Astrocyte (in vitro differentiated cells and primary cell): ENCODE measurements at regions not wholly inside any gene's neighbourhood (a gene's known extent, or its start where the extent isn't known, plus 50 kb on each side); places are given as distances from the start of the nearest gene placed in this dataset.

Experiments
- DNase-seq: peaks from one replicate; pipeline ENCODE4 v3.0.0-alpha.2; 2010; ENCODE audit warnings: low read depth
- FAIRE-seq: peaks from 2 replicates; lab custom pipeline; 2011; peaks lifted over from hg19 to GRCh38; lab: Jason Lieb, UNC
- H2AFZ ChIP-seq: 2 replicates; pipeline ENCODE4 v1.6.0; 2012; ENCODE audit warnings: low read depth, low read length, inconsistent platforms
- H3K27ac ChIP-seq: 2 replicates; pipeline ENCODE4 v1.5.1; 2011; ENCODE audit warnings: low read depth, low read length, inconsistent platforms
- H3K27me3 ChIP-seq: 2 replicates; pipeline ENCODE4 v1.6.0; 2011; ENCODE audit warnings: low read length, inconsistent platforms; ENCODE audit not compliant: insufficient read depth
- H3K36me3 ChIP-seq: 2 replicates; pipeline ENCODE4 v1.5.1; 2011; ENCODE audit warnings: low read length, inconsistent platforms; ENCODE audit not compliant: insufficient read depth
- H3K4me1 ChIP-seq: 2 replicates; pipeline ENCODE4 v1.5.1; 2011; ENCODE audit warnings: low read length, inconsistent platforms; ENCODE audit not compliant: insufficient read depth
- H3K4me2 ChIP-seq: 2 replicates; pipeline ENCODE4 v1.6.0; 2012; ENCODE audit warnings: low read length, inconsistent platforms
- H3K4me3 ChIP-seq: 2 replicates; pipeline ENCODE4 v1.5.1; 2011; ENCODE audit warnings: low read depth, mild to moderate bottlenecking, low read length, inconsistent platforms; ENCODE audit not compliant: insufficient read depth
- H3K79me2 ChIP-seq: 2 replicates; pipeline ENCODE4 v1.6.0; 2012; ENCODE audit warnings: mild to moderate bottlenecking, low read length, inconsistent platforms; ENCODE audit not compliant: insufficient read depth
- H3K9ac ChIP-seq: 2 replicates; pipeline ENCODE4 v1.6.0; 2012; ENCODE audit warnings: mild to moderate bottlenecking, low read length, inconsistent platforms
- H3K9me3 ChIP-seq: 2 replicates; pipeline ENCODE4 v1.5.1; 2012; ENCODE audit warnings: low read depth, mild to moderate bottlenecking, low read length, inconsistent platforms; ENCODE audit not compliant: insufficient read depth
- H4K20me1 ChIP-seq: 2 replicates; pipeline ENCODE4 v1.6.0; 2012; ENCODE audit warnings: low read length, inconsistent platforms; ENCODE audit not compliant: insufficient read depth
- H3K27ac Mint-ChIP-seq: one replicate; pipeline ENCODE4 v1.8.0; 2021; ENCODE audit warnings: mild to moderate bottlenecking, mixed read lengths; ENCODE audit not compliant: unreplicated experiment
- H3K27me3 Mint-ChIP-seq: one replicate; pipeline ENCODE4 v1.8.0; 2021; ENCODE audit warnings: low read depth, mixed read lengths; ENCODE audit not compliant: unreplicated experiment
- H3K36me3 Mint-ChIP-seq: one replicate; pipeline ENCODE4 v1.8.0; 2021; ENCODE audit warnings: low read depth, mixed read lengths; ENCODE audit not compliant: unreplicated experiment
- H3K4me1 Mint-ChIP-seq: one replicate; pipeline ENCODE4 v1.8.0; 2021; ENCODE audit warnings: low read depth, mixed read lengths; ENCODE audit not compliant: unreplicated experiment
- H3K4me3 Mint-ChIP-seq: one replicate; pipeline ENCODE4 v1.8.0; 2021; ENCODE audit warnings: mild to moderate bottlenecking, moderate library complexity, mixed read lengths; ENCODE audit not compliant: unreplicated experiment
- H3K9me3 Mint-ChIP-seq: one replicate; pipeline ENCODE4 v1.8.0; 2021; ENCODE audit warnings: mild to moderate bottlenecking, mixed read lengths; ENCODE audit not compliant: unreplicated experiment
- EZH2 ChIP-seq: IDR thresholded peaks from 2 replicates; pipeline ENCODE4 v1.6.1; 2012; ENCODE audit warnings: mild to moderate bottlenecking, low read length, inconsistent platforms; ENCODE audit not compliant: insufficient read depth
- TF ChIP-seq, protein P1 (sequence below): IDR thresholded peaks from 2 replicates; pipeline ENCODE4 v1.5.1; 2011; ENCODE audit warnings: low read depth, mild to moderate bottlenecking, inconsistent platforms, low read length, moderate library complexity; ENCODE audit not compliant: insufficient read depth

- TF ChIP-seq, protein P1, sequence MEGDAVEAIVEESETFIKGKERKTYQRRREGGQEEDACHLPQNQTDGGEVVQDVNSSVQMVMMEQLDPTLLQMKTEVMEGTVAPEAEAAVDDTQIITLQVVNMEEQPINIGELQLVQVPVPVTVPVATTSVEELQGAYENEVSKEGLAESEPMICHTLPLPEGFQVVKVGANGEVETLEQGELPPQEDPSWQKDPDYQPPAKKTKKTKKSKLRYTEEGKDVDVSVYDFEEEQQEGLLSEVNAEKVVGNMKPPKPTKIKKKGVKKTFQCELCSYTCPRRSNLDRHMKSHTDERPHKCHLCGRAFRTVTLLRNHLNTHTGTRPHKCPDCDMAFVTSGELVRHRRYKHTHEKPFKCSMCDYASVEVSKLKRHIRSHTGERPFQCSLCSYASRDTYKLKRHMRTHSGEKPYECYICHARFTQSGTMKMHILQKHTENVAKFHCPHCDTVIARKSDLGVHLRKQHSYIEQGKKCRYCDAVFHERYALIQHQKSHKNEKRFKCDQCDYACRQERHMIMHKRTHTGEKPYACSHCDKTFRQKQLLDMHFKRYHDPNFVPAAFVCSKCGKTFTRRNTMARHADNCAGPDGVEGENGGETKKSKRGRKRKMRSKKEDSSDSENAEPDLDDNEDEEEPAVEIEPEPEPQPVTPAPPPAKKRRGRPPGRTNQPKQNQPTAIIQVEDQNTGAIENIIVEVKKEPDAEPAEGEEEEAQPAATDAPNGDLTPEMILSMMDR, result no peak
- no peak for TF ChIP-seq EZH2
- H3K79me2 ChIP-seq, result no peaks in the 10 kb centered on the region
- H3K4me3 ChIP-seq, result no peak overlapping the region
- H3K4me1 ChIP-seq, result no peaks in the 10 kb centered on the region
- Mint-ChIP-seq H3K36me3 (no peaks in the 10 kb centered on the region), H3K4me3 (no peak overlapping the region), H3K27me3 (no peaks in the 10 kb centered on the region), H3K9me3 (peaks cover 11% of the 10 kb centered on the region), H3K27ac (no peak overlapping the region), H3K4me1 (peaks cover 8% of the 10 kb centered on the region)
- no peaks in the 10 kb centered on the region for H3K9me3 ChIP-seq
- H4K20me1 ChIP-seq, result no peaks in the 10 kb centered on the region
- H3K27me3 ChIP-seq, result no peaks in the 10 kb centered on the region
- H3K36me3 ChIP-seq, result no peaks in the 10 kb centered on the region
- H2AFZ ChIP-seq, result no peak overlapping the region
- DNase-seq (no peak), FAIRE-seq (no peak)
- H3K27ac ChIP-seq, result no peak overlapping the region
- H3K9ac ChIP-seq, result no peak overlapping the region
- H3K4me2 ChIP-seq, result no peak overlapping the region
Observed at GRCh38 chr5:165928971-165929370, 2362.5 kb upstream of the WWC1 start.

DNA sequence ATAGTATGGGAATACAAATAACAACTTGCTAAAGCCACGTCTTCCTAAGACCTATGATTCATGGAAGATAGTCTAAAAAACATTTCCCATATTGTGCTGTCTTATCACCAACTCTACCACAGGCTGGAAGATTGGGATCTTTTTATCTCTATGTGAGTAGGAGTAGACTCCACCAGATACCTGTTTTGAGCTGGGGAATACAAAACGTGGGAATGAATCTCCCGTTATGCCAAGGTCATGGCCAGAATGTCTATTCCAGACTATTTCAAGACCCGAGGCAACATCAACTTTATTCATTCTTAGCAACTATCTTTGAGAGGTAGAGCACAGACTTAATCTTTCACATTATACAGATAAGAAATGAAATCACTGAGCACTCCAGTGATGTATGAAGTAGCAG, 2350.9 kb upstream of the WWC1 start:
- Histone ChIP-seq H4K20me1 (no peaks in the 10 kb centered on the region), H3K4me3 (no peak overlapping the region), H3K4me2 (no peak overlapping the region), H3K4me1 (no peaks in the 10 kb centered on the region), H3K36me3 (no peaks in the 10 kb centered on the region), H3K27ac (no peak overlapping the region), H3K79me2 (no peaks in the 10 kb centered on the region), H3K9me3 (no peaks in the 10 kb centered on the region), H2AFZ (no peak overlapping the region), H3K27me3 (no peaks in the 10 kb centered on the region), H3K9ac (no peak overlapping the region)
- FAIRE-seq (no peak), DNase-seq (no peak)
- TF ChIP-seq, protein P1, result no peak
- no peak for TF ChIP-seq EZH2
- H3K9me3 Mint-ChIP-seq, result no peaks in the 10 kb centered on the region
- H3K4me1 Mint-ChIP-seq, result no peaks in the 10 kb centered on the region
- H3K36me3 Mint-ChIP-seq, result no peaks in the 10 kb centered on the region
- no peak overlapping the region for H3K27ac Mint-ChIP-seq
- H3K4me3 Mint-ChIP-seq, result no peak overlapping the region
- no peaks in the 10 kb centered on the region for H3K27me3 Mint-ChIP-seq

DNA sequence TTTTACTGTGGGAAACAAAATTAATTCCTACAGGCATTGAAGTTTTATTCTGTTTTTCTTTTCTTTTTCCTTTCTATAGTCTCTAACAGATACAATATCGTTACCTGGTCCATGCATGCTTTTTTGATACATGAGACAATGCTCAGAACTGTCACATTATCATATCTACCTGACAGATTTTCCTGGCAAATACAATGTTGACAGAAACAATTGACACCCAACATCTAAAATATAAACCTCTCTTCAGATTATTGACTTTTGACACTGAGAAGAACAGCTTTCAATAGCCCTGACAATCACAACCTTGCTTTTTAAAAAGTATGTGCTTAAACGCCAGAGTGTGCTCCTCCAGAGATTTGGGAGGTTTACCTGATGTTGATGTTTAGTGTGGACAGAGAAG, 2334.6 kb upstream of the WWC1 start:
- no peak overlapping the region for H2AFZ ChIP-seq

More for the DNA sequence above, 2334.6 kb upstream of the WWC1 start:
- Mint-ChIP-seq H3K27me3 (no peaks in the 10 kb centered on the region), H3K9me3 (peaks cover 3% of the 10 kb centered on the region), H3K4me3 (no peak overlapping the region), H3K4me1 (no peaks in the 10 kb centered on the region), H3K27ac (no peak overlapping the region), H3K36me3 (no peaks in the 10 kb centered on the region)
- FAIRE-seq, result no peak
- H4K20me1 ChIP-seq, result no peaks in the 10 kb centered on the region
- H3K36me3 ChIP-seq, result no peaks in the 10 kb centered on the region
- no peak overlapping the region for H3K4me3 ChIP-seq
- H3K9me3 ChIP-seq, result no peaks in the 10 kb centered on the region
- no peaks in the 10 kb centered on the region for H3K79me2 ChIP-seq
- no peak overlapping the region for H3K4me2 ChIP-seq
- H3K4me1 ChIP-seq, result no peaks in the 10 kb centered on the region
- H3K9ac ChIP-seq, result no peak overlapping the region
- DNase-seq, result no peak
- no peaks in the 10 kb centered on the region for H3K27me3 ChIP-seq
- TF ChIP-seq, protein P1, result no peak
- H3K27ac ChIP-seq, result no peak overlapping the region
